Left lobe of liver (tissue), 2 donors: ENCODE measurements at regions not wholly inside any gene's neighbourhood (a gene's known extent, or its start where the extent isn't known, plus 50 kb on each side); places are given as distances from the start of the nearest gene placed in this dataset.
A peak's percentile ranks its signal among the peaks of the same experiment; 100 is the strongest.

Experiments
- ATAC-seq: fragments of 200-7000 bp; cut with Tn5 transposase; one replicate; pipeline ENCODE4 v1.9.1; 2020; ENCODE audit warnings: mild to moderate bottlenecking, moderate library complexity
- DNase-seq: peaks from one replicate; pipeline ENCODE4 v3.0.0-alpha.2; 2020; ENCODE audit warnings: low spot score
- donor health status: DM: no; HTN: no; CAD: no; lungs with moderate emphysema.
- donor health status: DM: no; HTN: yes; CAD: no.

GRCh38 chr3:170753421-170754310 lies 116.3 kb downstream of the RPL22L1 start:
- ATAC-seq = no peak
- DNase-seq = no peak

GRCh38 chr3:170752571-170753155 lies 117.3 kb downstream of the RPL22L1 start:
- ATAC-seq (no peak), DNase-seq (no peak)

GRCh38 chr3:170751899-170752293 lies 118.1 kb downstream of the RPL22L1 start:
- DNase-seq (no peak), ATAC-seq (no peak)

- ATAC-seq = no peak
- no peak for DNase-seq
These were observed 118.7 kb downstream of the RPL22L1 start for GRCh38 chr3:170751083-170751898.

- DNase-seq (no peak), ATAC-seq (no peak)
These were observed 119.5 kb downstream of the RPL22L1 start for GRCh38 chr3:170750478-170750830.

GRCh38 chr3:170749765-170750477 lies 120.1 kb downstream of the RPL22L1 start:
- ATAC-seq (no peak), DNase-seq (no peak)

GRCh38 chr3:170749185-170749584 lies 120.8 kb downstream of the RPL22L1 start:
- ATAC-seq = no peak
- no peak for DNase-seq

GRCh38 chr3:170746175-170746942 lies 123.6 kb downstream of the RPL22L1 start:
- ATAC-seq (no peak), DNase-seq (no peak)

GRCh38 chr3:170745211-170745718 lies 124.7 kb downstream of the RPL22L1 start:
- ATAC-seq = no peak
- no peak for DNase-seq

GRCh38 chr3:170741756-170742529 lies 128.1 kb downstream of the RPL22L1 start:
- no peak for DNase-seq
- no peak for ATAC-seq

GRCh38 chr3:170740726-170741591 lies 129.0 kb downstream of the RPL22L1 start:
- ATAC-seq (peak; percentile 52), DNase-seq (no peak)

GRCh38 chr3:170740285-170740684 lies 129.7 kb downstream of the RPL22L1 start:
- DNase-seq = no peak
- ATAC-seq = no peak

GRCh38 chr3:170739410-170739809 lies 130.6 kb downstream of the RPL22L1 start:
- ATAC-seq (no peak), DNase-seq (no peak)

- peak; percentile 40 for ATAC-seq
- DNase-seq = no peak
These were observed 131.2 kb downstream of the RPL22L1 start for GRCh38 chr3:170738766-170739165.

- DNase-seq = no peak
- no peak for ATAC-seq
These were observed 132.4 kb downstream of the RPL22L1 start for GRCh38 chr3:170737498-170738162.

GRCh38 chr3:170735821-170736220 lies 134.2 kb downstream of the RPL22L1 start:
- no peak for DNase-seq
- ATAC-seq = no peak

- ATAC-seq = no peak
- no peak for DNase-seq
These were observed 135.3 kb downstream of the RPL22L1 start for GRCh38 chr3:170734735-170735065.
